BJ (cell line): ENCODE measurements at regions not wholly inside any gene's neighbourhood (a gene's known extent, or its start where the extent isn't known, plus 50 kb on each side); places are given as distances from the start of the nearest gene placed in this dataset.

Experiments
- CTCF ChIA-PET: fragments of 350-600 bp; formaldehyde crosslinking; extraction: SDS; loops from one replicate; lab custom pipeline; 2021; ENCODE audit warnings: antibody characterized with exemption, inconsistent platforms; lab: Yijun Ruan, JAX
- POLR2A ChIA-PET: fragments of 300-600 bp; sonication (Branson Sonifier 250); formaldehyde crosslinking; extraction: SDS; loops from one replicate; lab custom pipeline; 2021; ENCODE audit warnings: antibody characterized with exemption; lab: Charles Lee
- DNase-seq: peaks from one replicate; pipeline ENCODE4 v3.0.0-alpha.2; 2011; ENCODE audit warnings: low read depth
- H3K27me3 ChIP-seq: 2 replicates; pipeline ENCODE4 v1.6.0; 2011; ENCODE audit warnings: low read length; ENCODE audit not compliant: control insufficient read depth, insufficient read depth
- H3K36me3 ChIP-seq: 2 replicates; pipeline ENCODE4 v1.5.1; 2011; ENCODE audit warnings: low read length; ENCODE audit not compliant: control insufficient read depth, insufficient read depth
- H3K4me3 ChIP-seq: 2 replicates; pipeline ENCODE4 v1.5.1; 2011; ENCODE audit warnings: low read depth, mild to moderate bottlenecking, control low read depth, low read length
- TF ChIP-seq, protein P1 (sequence below): IDR thresholded peaks from 2 replicates; pipeline ENCODE4 v1.5.1; 2011; ENCODE audit warnings: low read depth, mild to moderate bottlenecking, control low read depth, inconsistent platforms, low read length, moderate library complexity; ENCODE audit not compliant: insufficient read depth

DNA sequence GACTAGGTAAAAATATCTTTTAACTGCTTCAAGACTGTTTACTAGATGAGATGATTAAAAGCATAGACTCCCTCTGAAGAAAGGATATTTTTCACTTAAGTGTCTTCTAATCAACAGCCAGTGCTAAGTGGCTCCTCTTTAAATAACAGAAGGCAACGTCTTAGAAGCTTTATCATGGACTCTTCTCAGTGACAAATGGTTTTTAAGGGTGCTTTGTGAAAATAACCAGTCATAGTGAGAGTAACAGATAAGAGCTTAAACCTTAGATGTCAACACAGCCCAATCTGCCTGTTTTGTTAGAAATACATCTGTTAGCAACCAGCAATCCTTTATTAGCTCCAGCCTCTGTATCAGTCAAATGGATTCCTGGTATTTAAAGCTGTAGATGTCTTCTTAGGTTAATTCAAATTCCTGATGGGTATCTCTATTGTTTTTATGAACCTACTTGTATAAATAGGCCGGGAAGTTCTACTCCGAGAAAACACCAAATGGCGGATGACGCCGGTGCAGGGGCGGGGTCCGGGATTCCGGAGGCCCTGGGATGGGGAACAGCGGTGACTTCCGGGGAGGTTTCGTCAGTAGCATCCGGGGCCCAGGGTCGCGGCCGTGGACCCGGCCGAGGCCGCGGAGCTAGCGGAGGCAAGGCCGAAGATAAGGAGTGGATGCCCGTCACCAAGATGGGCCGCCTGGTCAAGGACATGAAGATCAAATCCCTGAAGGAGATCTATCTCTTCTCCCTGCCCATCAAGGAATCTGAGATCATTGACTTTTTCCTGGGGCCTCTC lies 285.4 kb downstream of the GPR37 start:
- POLR2A ChIA-PET, result no interaction called here
- H3K4me3 ChIP-seq, result no peak overlapping the region
- TF ChIP-seq, protein P1, sequence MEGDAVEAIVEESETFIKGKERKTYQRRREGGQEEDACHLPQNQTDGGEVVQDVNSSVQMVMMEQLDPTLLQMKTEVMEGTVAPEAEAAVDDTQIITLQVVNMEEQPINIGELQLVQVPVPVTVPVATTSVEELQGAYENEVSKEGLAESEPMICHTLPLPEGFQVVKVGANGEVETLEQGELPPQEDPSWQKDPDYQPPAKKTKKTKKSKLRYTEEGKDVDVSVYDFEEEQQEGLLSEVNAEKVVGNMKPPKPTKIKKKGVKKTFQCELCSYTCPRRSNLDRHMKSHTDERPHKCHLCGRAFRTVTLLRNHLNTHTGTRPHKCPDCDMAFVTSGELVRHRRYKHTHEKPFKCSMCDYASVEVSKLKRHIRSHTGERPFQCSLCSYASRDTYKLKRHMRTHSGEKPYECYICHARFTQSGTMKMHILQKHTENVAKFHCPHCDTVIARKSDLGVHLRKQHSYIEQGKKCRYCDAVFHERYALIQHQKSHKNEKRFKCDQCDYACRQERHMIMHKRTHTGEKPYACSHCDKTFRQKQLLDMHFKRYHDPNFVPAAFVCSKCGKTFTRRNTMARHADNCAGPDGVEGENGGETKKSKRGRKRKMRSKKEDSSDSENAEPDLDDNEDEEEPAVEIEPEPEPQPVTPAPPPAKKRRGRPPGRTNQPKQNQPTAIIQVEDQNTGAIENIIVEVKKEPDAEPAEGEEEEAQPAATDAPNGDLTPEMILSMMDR, result no peak
- CTCF ChIA-PET, result interaction anchor here (1.3 kb wide), 1 partner anchor 14 kb away, joined by 3 read pairs; no protein-coding TSS in a partner anchor
- no peak for DNase-seq
- no peaks in the 10 kb centered on the region for H3K36me3 ChIP-seq
- no peaks in the 10 kb centered on the region for H3K27me3 ChIP-seq

DNA sequence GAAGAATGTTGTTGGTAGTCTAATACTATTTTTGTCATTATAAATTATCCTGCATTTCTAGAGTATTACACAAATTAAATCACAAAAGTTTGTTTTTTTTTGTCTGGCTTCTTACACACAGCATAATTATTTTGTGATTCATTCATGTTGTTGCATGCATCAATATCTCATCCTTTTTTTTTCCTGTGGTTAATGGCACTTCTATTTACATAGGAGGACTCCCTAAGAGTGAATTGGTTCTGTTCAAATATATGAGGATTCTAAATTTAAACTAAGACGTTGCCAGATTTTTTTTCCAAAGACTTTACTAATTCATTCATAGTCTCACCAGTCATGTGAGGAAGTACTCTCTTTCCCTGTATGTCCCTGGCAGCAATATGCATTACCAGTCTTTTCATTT lies 303.3 kb downstream of the GPR37 start:
- no peak overlapping the region for H3K4me3 ChIP-seq
- H3K36me3 ChIP-seq, result no peaks in the 10 kb centered on the region
- ChIA-PET CTCF (interaction anchor here (0.6 kb wide), 1 partner anchor 287 kb away, joined by 4 read pairs; no protein-coding TSS in a partner anchor), POLR2A (interaction anchor here (0.7 kb wide), 1 partner anchor 206 kb away, joined by 5 read pairs; no protein-coding TSS in a partner anchor)
- DNase-seq, result peak; percentile 41
- TF ChIP-seq, protein P1, result no peak
- H3K27me3 ChIP-seq, result no peaks in the 10 kb centered on the region

DNA sequence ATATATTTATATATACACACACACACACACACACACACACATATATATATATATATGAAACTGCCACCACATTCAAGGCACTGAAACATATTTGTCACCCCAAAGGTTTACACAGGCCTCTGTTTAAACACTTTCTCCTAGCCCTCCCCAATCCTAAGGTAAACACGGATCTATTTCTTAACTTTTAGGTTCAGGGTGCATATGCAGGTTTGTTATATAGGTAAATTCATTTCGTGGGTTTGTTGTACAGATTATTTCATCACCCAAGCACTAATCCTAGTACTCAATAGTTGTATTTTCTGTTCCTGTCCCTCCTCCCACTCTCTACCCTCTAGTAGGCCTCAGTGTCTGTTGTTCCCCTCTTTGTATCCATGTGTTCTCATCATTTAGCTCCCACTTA lies 305.0 kb downstream of the GPR37 start:
- TF ChIP-seq, protein P1, result no peak
- DNase-seq, result no peak
- POLR2A ChIA-PET, result no interaction called here

DNA sequence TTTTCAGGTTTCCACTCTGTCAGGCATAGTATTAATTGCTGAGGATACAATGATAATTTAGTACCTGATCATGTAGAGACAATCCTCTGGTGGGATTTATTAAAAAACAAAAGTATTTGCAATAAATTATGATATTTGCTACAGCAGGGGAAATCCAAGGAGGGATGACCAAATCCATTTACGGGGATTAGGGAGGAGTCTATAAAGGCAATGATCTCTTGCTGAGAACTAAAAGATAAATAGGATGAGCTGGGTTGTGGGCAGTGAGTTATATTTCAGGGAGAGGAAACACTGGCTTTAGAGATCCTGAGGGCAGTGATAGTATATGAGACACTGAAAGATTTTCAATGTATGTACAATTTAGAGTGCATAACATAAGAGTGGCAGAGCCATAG lies 305.5 kb downstream of the GPR37 start:
- TF ChIP-seq, protein P1, result no peak
- no peaks in the 10 kb centered on the region for H3K27me3 ChIP-seq
- POLR2A ChIA-PET, result no interaction called here

More for the DNA sequence above, 305.0 kb downstream of the GPR37 start:
- H3K36me3 ChIP-seq, result no peaks in the 10 kb centered on the region
- no peaks in the 10 kb centered on the region for H3K27me3 ChIP-seq
- H3K4me3 ChIP-seq, result no peak overlapping the region
- CTCF ChIA-PET, result no interaction called here

More for the DNA sequence above, 305.5 kb downstream of the GPR37 start:
- DNase-seq, result no peak
- CTCF ChIA-PET, result interaction anchor here (1.1 kb wide), 1 partner anchor 106 kb away, joined by 3 read pairs; no protein-coding TSS in a partner anchor
- no peaks in the 10 kb centered on the region for H3K36me3 ChIP-seq
- no peak overlapping the region for H3K4me3 ChIP-seq
